Heart right ventricle (tissue), 16 donors: ENCODE measurements at regions not wholly inside any gene's neighbourhood (a gene's known extent, or its start where the extent isn't known, plus 50 kb on each side); places are given as distances from the start of the nearest gene placed in this dataset.

Source experiments
- ATAC-seq, 8 donors: fragments of 200-7000 bp; cut with Tn5 transposase; one replicate each; pipeline ENCODE4 v1.9.1; 2020; ENCODE audit warnings: mild to moderate bottlenecking in 8 of 8, moderate library complexity in 8 of 8, moderate number of reproducible peaks in 1 of 8
- DNase-seq, 2 donors: peaks; one replicate each; pipeline ENCODE4 v3.0.0-alpha.2; 2020
- H3K27ac ChIP-seq, 10 donors: fragments of 200-600 bp; sonication (generic) in 2 of 10; one replicate each; pipeline versions ENCODE4 v1.5.0 to v1.8.0; 2020 to 2022; ENCODE audit warnings: mild to moderate bottlenecking in 3 of 10
- H3K27me3 ChIP-seq, 7 donors: fragments of 200-600 bp; one replicate each; pipeline ENCODE4 v1.8.0; 2021 to 2022; ENCODE audit warnings: mild to moderate bottlenecking in 2 of 7
- H3K36me3 ChIP-seq, 9 donors: fragments of 200-600 bp; sonication (generic) in 1 of 9; one replicate each; pipeline versions ENCODE4 v1.5.0 to v1.8.0; 2020 to 2022; ENCODE audit warnings: mild to moderate bottlenecking in 2 of 9
- H3K4me1 ChIP-seq, 9 donors: fragments of 200-600 bp; sonication (generic) in 1 of 9; one replicate each; pipeline versions ENCODE4 v1.5.0 to v1.8.0; 2020 to 2022; ENCODE audit warnings: mild to moderate bottlenecking in 4 of 9
- H3K4me3 ChIP-seq, 10 donors: fragments of 200-600 bp; sonication (generic) in 2 of 10; one replicate each; pipeline versions ENCODE4 v1.5.0 to v1.8.0; 2020 to 2022; ENCODE audit warnings: mild to moderate bottlenecking in 7 of 10, moderate library complexity in 2 of 10
- H3K9me3 ChIP-seq, 11 donors: fragments of 200-600 bp in 10 of 11; sonication (generic) in 2 of 11; one replicate each; pipeline versions ENCODE4 v1.5.0 to v1.8.0; 2013 to 2022; ENCODE audit warnings: mild to moderate bottlenecking in 2 of 11, control low read depth in 1 of 11, moderate library complexity in 1 of 11
- WGBS, 2 donors: extraction: QIAGEN DNeasy Blood & Tissue Kit; methylation state at CpG; one replicate each; pipeline ENCODE4 v1.1.7; 2013; ENCODE audit warnings: inconsistent platforms in 1 of 2; 5-methylcytosine and 5-hydroxymethylcytosine counted together
- intact Hi-C, 10 donors: fragments of 100-400 bp; cut with DNase I; formaldehyde crosslinking; loops; one replicate each; pipeline versions ENCODE4 v1.11.1 to v1.14.2; 2022
- TF ChIP-seq, protein P1 (sequence below), 9 donors: fragments of 200-600 bp; sonication (generic) in 2 of 9; IDR thresholded peaks; one replicate each; pipeline versions ENCODE4 v1.5.0 to v1.8.0; 2021 to 2022; ENCODE audit warnings: antibody characterized with exemption in 9 of 9, mild to moderate bottlenecking in 5 of 9, moderate library complexity in 1 of 9
- donor health status: Arrhythmogenic right ventricular cardiomyopathy.
- donor health status: ischemic (EF 13 %, LVEDD 7.1; RV severe dilation, severe dysfunction).
- donor health status: healthy with polysubstance abuse.
- donor health status: DM: no; HTN: yes; CAD: no.
- donor health status: DM: no; HTN: no; CAD: no.
- donor health status: ischemic (EF 25% LVEDD 6.9; RV normal size, moderate dysfunction).
- donor health status: ischemic (EF 25% LVEDD 5.7; RV mildly dilated, moderate dysfunction).
- donor health status: healthy.
- donor health status: DM: yes; HTN: yes; CAD: no.
- donor health status: Ischemic cardiomyopathy.
- donor health status: ischemic (EF 35%, LVEDD 5.7; RV mildly dilated, moderate dysfunction).
- donor health status: nonischemic (EF 11% LVEDD 7.7; RV severe dilation, severe dysfunction).
- donor health status: DM: yes; HTN: yes; CAD: no.
- donor health status: PGD.
- donor health status: ischemic (EF 29% LVEDD 5.4; RV normal size, mild dysfunction).
- donor health status: nonischemic (EF 23%, LVEDD 6.1; RV moderate dilation, normal function).

DNA sequence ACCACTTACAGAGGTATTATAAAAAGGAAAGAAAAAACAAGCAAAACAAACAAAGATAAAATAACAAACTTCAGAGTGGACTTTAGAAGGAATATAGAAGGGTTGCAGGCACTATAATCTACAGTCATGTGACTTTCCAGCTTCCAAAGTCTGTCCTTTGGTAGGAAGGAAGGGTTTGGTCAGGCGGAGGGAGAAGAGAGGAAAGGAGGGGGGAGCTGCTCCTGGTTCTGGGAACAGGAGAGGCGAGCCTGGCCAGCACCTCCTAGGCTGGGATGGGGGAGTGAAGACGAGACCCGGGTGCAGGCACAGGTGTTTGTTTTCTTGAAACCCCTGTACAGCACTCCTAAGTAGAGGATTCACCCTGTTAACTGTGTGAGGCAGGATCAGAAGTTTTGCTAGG is 53.8 kb upstream of the GATA6 start:
- intact Hi-C loops: loop anchor here in 1 of 10 donors (10.0 kb wide), 1 partner anchor 49 kb away; the partner anchor contains the start of gene GATA6
- H3K36me3 ChIP-seq: no peaks in the 10 kb centered on the region
- H3K4me1 ChIP-seq: peaks cover 0 to 27% (median 8%) of the 10 kb centered on the region in 9 donors
- ATAC-seq (peak in 4 of 8 donors; percentile 45 to 55 (median 46)), DNase-seq (peak in 1 of 2 donors; percentile 8)
- WGBS, 2 donors: 21 to 34% methylated on average over 4 of the region's 4 CpGs
- H3K27me3 ChIP-seq: no peaks in the 10 kb centered on the region
- TF ChIP-seq, protein P1, sequence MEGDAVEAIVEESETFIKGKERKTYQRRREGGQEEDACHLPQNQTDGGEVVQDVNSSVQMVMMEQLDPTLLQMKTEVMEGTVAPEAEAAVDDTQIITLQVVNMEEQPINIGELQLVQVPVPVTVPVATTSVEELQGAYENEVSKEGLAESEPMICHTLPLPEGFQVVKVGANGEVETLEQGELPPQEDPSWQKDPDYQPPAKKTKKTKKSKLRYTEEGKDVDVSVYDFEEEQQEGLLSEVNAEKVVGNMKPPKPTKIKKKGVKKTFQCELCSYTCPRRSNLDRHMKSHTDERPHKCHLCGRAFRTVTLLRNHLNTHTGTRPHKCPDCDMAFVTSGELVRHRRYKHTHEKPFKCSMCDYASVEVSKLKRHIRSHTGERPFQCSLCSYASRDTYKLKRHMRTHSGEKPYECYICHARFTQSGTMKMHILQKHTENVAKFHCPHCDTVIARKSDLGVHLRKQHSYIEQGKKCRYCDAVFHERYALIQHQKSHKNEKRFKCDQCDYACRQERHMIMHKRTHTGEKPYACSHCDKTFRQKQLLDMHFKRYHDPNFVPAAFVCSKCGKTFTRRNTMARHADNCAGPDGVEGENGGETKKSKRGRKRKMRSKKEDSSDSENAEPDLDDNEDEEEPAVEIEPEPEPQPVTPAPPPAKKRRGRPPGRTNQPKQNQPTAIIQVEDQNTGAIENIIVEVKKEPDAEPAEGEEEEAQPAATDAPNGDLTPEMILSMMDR (IDR thresholded peaks at IDR 0.05): no peak
- no peak overlapping the region for H3K4me3 ChIP-seq
- no peak overlapping the region for H3K27ac ChIP-seq
- H3K9me3 ChIP-seq: peaks cover 0 to 5% (median 0%) of the 10 kb centered on the region in 11 donors
